H9 (cell line): ENCODE measurements at regions not wholly inside any gene's neighbourhood (a gene's known extent, or its start where the extent isn't known, plus 50 kb on each side); places are given as distances from the start of the nearest gene placed in this dataset.

Experiments
- DNase-seq: peaks from one replicate; pipeline ENCODE4 v3.0.0-alpha.2; 2017
- H2AFZ ChIP-seq: one replicate; pipeline ENCODE4 v1.6.1; 2013; ENCODE audit warnings: mild to moderate bottlenecking, low read length, control low read depth, moderate library complexity
- H2AK5ac ChIP-seq: 2 replicates; pipeline ENCODE4 v1.6.1; 2013; ENCODE audit warnings: low read length, control low read depth, mixed read lengths; ENCODE audit not compliant: insufficient read length
- H2BK120ac ChIP-seq: one replicate; pipeline ENCODE4 v1.6.1; 2013; ENCODE audit warnings: low read depth, mild to moderate bottlenecking, low read length, control low read depth, inconsistent platforms; ENCODE audit not compliant: poor library complexity, severe bottlenecking
- H2BK12ac ChIP-seq: 2 replicates; pipeline ENCODE4 v1.6.1; 2013; ENCODE audit warnings: low read length, control low read depth, mixed read lengths, low read depth; ENCODE audit not compliant: insufficient read length
- H2BK15ac ChIP-seq: 2 replicates; pipeline ENCODE4 v1.6.1; 2013; ENCODE audit warnings: low read depth, low read length, control low read depth
- H2BK20ac ChIP-seq: one replicate; pipeline ENCODE4 v1.6.1; 2013; ENCODE audit warnings: low read depth, mild to moderate bottlenecking, low read length, control low read depth, inconsistent platforms; ENCODE audit not compliant: poor library complexity, severe bottlenecking
- H2BK5ac ChIP-seq: 2 replicates; pipeline ENCODE4 v1.6.1; 2013; ENCODE audit warnings: low read length, control low read depth, mixed read lengths; ENCODE audit not compliant: insufficient read length
- H3K14ac ChIP-seq: 2 replicates; pipeline ENCODE4 v1.6.1; 2013; ENCODE audit warnings: low read length, control low read depth; ENCODE audit not compliant: insufficient read depth
- H3K18ac ChIP-seq: 2 replicates; pipeline ENCODE4 v1.6.1; 2013; ENCODE audit warnings: low read depth, mild to moderate bottlenecking, mixed read lengths, low read length, control low read depth; ENCODE audit not compliant: insufficient read length
- H3K23ac ChIP-seq: 2 replicates; pipeline ENCODE4 v1.6.1; 2013; ENCODE audit warnings: low read length, control low read depth, mixed read lengths, low read depth; ENCODE audit not compliant: insufficient read length
- H3K23me2 ChIP-seq: 2 replicates; pipeline ENCODE4 v1.6.1; 2013; ENCODE audit warnings: low read depth, mild to moderate bottlenecking, mixed read lengths, low read length, control low read depth; ENCODE audit not compliant: insufficient read length, poor library complexity, severe bottlenecking
- H3K27ac ChIP-seq: 2 replicates; pipeline ENCODE4 v1.5.1; 2013; ENCODE audit warnings: low read length, control low read depth, mixed read lengths, low read depth; ENCODE audit not compliant: insufficient read length
- H3K27me3 ChIP-seq: 2 replicates; pipeline ENCODE4 v1.6.1; 2013; ENCODE audit warnings: low read length, control low read depth, inconsistent platforms; ENCODE audit not compliant: insufficient read depth
- H3K4ac ChIP-seq: 2 replicates; pipeline ENCODE4 v1.6.1; 2013; ENCODE audit warnings: low read depth, mild to moderate bottlenecking, control low read depth, inconsistent platforms, low read length, moderate library complexity
- H3K4me1 ChIP-seq: 2 replicates; pipeline ENCODE4 v1.6.1; 2013; ENCODE audit warnings: low read length, control low read depth, inconsistent platforms; ENCODE audit not compliant: insufficient read depth
- H3K4me2 ChIP-seq: 2 replicates; pipeline ENCODE4 v1.6.1; 2013; ENCODE audit warnings: low read length, control low read depth, mixed read lengths; ENCODE audit not compliant: insufficient read length, insufficient read depth
- H3K56ac ChIP-seq: 2 replicates; pipeline ENCODE4 v1.6.1; 2013; ENCODE audit warnings: low read depth, mild to moderate bottlenecking, mixed read lengths, low read length, control low read depth; ENCODE audit not compliant: insufficient read length
- H3K79me1 ChIP-seq: 2 replicates; pipeline ENCODE4 v1.6.1; 2013; ENCODE audit warnings: low read depth, mild to moderate bottlenecking, moderate library complexity, low read length, control low read depth, inconsistent platforms; ENCODE audit not compliant: insufficient read depth, poor library complexity, severe bottlenecking
- H3K79me2 ChIP-seq: 2 replicates; pipeline ENCODE4 v1.6.1; 2013; ENCODE audit warnings: low read length, control low read depth, inconsistent platforms; ENCODE audit not compliant: insufficient read depth
- H3K9ac ChIP-seq: 2 replicates; pipeline ENCODE4 v1.6.1; 2013; ENCODE audit warnings: low read length, control low read depth, mixed read lengths; ENCODE audit not compliant: insufficient read length; ENCODE audit errors: extremely low read depth
- H3K9me3 ChIP-seq: one replicate; pipeline ENCODE4 v1.6.1; 2013; ENCODE audit warnings: low read depth, low read length, inconsistent platforms; ENCODE audit not compliant: control insufficient read depth
- H3T11ph ChIP-seq: one replicate; pipeline ENCODE4 v1.6.1; 2013; ENCODE audit warnings: mild to moderate bottlenecking, low read length, control low read depth, inconsistent platforms
- H4K20me1 ChIP-seq: one replicate; pipeline ENCODE4 v1.6.1; 2013; ENCODE audit not compliant: control insufficient read depth, insufficient read length, insufficient read depth
- H4K5ac ChIP-seq: 2 replicates; pipeline ENCODE4 v1.6.1; 2013; ENCODE audit warnings: low read depth, mild to moderate bottlenecking, mixed read lengths, low read length, control low read depth; ENCODE audit not compliant: insufficient read length
- H4K8ac ChIP-seq: replicated peaks from 2 replicates; pipeline ENCODE4 v1.6.1; 2013; ENCODE audit warnings: low read length, control low read depth, mixed read lengths, low read depth; ENCODE audit not compliant: insufficient read length
- H4K91ac ChIP-seq: 2 replicates; pipeline ENCODE4 v1.6.1; 2013; ENCODE audit warnings: low read depth, mild to moderate bottlenecking, moderate library complexity, mixed read lengths, low read length, control low read depth; ENCODE audit not compliant: insufficient read length
- H3K27ac Mint-ChIP-seq, 3 experiments: 2 replicates in 2 of 3; 3 replicates in 1 of 3; pipeline ENCODE4 v1.8.0; 2020 to 2021; ENCODE audit warnings: mixed read lengths in 3 of 3, mild to moderate bottlenecking in 1 of 3, moderate library complexity in 1 of 3
- H3K27me3 Mint-ChIP-seq: 2 replicates; pipeline ENCODE4 v1.8.0; 2021; ENCODE audit warnings: low read depth, mild to moderate bottlenecking, moderate library complexity, mixed read lengths
- H3K36me3 Mint-ChIP-seq, 3 experiments: 2 replicates in 2 of 3; 3 replicates in 1 of 3; pipeline ENCODE4 v1.8.0; 2020 to 2021; ENCODE audit warnings: low read depth in 3 of 3, mixed read lengths in 3 of 3; ENCODE audit not compliant: insufficient read depth in 1 of 3
- H3K4me1 Mint-ChIP-seq, 2 experiments: 2 replicates each; pipeline ENCODE4 v1.8.0; 2020; ENCODE audit warnings: mixed read lengths in 2 of 2
- H3K4me3 Mint-ChIP-seq, 2 experiments: 2 replicates in 1 of 2; 3 replicates in 1 of 2; pipeline ENCODE4 v1.8.0; 2020 to 2021; ENCODE audit warnings: mild to moderate bottlenecking in 2 of 2, mixed read lengths in 2 of 2, moderate library complexity in 1 of 2
- H3K9me3 Mint-ChIP-seq, 2 experiments: 2 replicates in 1 of 2; 3 replicates in 1 of 2; pipeline ENCODE4 v1.8.0; 2020; ENCODE audit warnings: mild to moderate bottlenecking in 2 of 2, mixed read lengths in 2 of 2, moderate library complexity in 1 of 2
- CTCF ChIP-seq: fragments of 200-600 bp; sonication (generic); conservative IDR thresholded peaks from 3 replicates; pipeline ENCODE4 v1.8.0; 2021; ENCODE audit warnings: antibody characterized with exemption, mild to moderate bottlenecking
- WGBS: extraction: QIAGEN DNeasy Blood & Tissue Kit; methylation state at CpG from one replicate; pipeline ENCODE4 v1.1.7; 2013; ENCODE audit warnings: missing lambda C conversion rate, low lambda C conversion rate, mixed read lengths; ENCODE audit not compliant: insufficient read length; ENCODE audit errors: extremely low coverage; 5-methylcytosine and 5-hydroxymethylcytosine counted together

GRCh38 chr17:54524501-54524900, 376.2 kb upstream of the TOM1L1 start:
- H4K91ac ChIP-seq, result no peak overlapping the region
- no peak overlapping the region for H4K8ac ChIP-seq
- H3K9ac ChIP-seq, result no peak overlapping the region
- H2BK120ac ChIP-seq, result no peak overlapping the region
- H3K27me3 Mint-ChIP-seq, result no peaks in the 10 kb centered on the region
- no peak overlapping the region for H3K18ac ChIP-seq
- H3K27ac ChIP-seq, result no peak overlapping the region
- no peak overlapping the region for H3K4ac ChIP-seq
- TF ChIP-seq CTCF, result no peak
- H3K27me3 ChIP-seq, result no peaks in the 10 kb centered on the region
- no peak overlapping the region for H2BK20ac ChIP-seq
- H4K5ac ChIP-seq, result no peak overlapping the region
- no peak overlapping the region for H2BK12ac ChIP-seq
- H2BK15ac ChIP-seq, result no peak overlapping the region
- H4K20me1 ChIP-seq, result no peaks in the 10 kb centered on the region
- no peak overlapping the region for H3K4me3 Mint-ChIP-seq
- H3K4me1 ChIP-seq, result no peaks in the 10 kb centered on the region
- no peaks in the 10 kb centered on the region for H3K23me2 ChIP-seq
- WGBS, result no CpG with 5 or more reads among the region's 2 CpGs
- no peak overlapping the region for H3K56ac ChIP-seq
- no peak overlapping the region for H3T11ph ChIP-seq
- DNase-seq, result no peak
- H2BK5ac ChIP-seq, result no peak overlapping the region
- H3K9me3 Mint-ChIP-seq, result no peaks in the 10 kb centered on the region
- no peaks in the 10 kb centered on the region for H3K79me1 ChIP-seq
- H3K9me3 ChIP-seq, result no peaks in the 10 kb centered on the region
- H3K36me3 Mint-ChIP-seq, result no peaks in the 10 kb centered on the region; a peak in 1 of 7 replicates
- no peak overlapping the region for H2AFZ ChIP-seq
- H3K23ac ChIP-seq, result no peak overlapping the region
- no peak overlapping the region for H3K27ac Mint-ChIP-seq
- no peak overlapping the region for H2AK5ac ChIP-seq
- peaks cover 5 to 12% of the 10 kb centered on the region in 2 experiments; a peak in 3 of 4 replicates for H3K4me1 Mint-ChIP-seq
- H3K79me2 ChIP-seq, result no peaks in the 10 kb centered on the region
- no peak overlapping the region for H3K14ac ChIP-seq
- no peak overlapping the region for H3K4me2 ChIP-seq
